Ishikawa (cell line): ENCODE measurements at regions not wholly inside any gene's neighbourhood (a gene's known extent, or its start where the extent isn't known, plus 50 kb on each side); places are given as distances from the start of the nearest gene placed in this dataset.

ENCODE experiments used
- FOXM1 ChIP-seq: IDR thresholded peaks from 2 replicates; pipeline ENCODE4 v1.6.1; 2012; ENCODE audit warnings: low read depth, borderline replicate concordance
- MAX ChIP-seq: IDR thresholded peaks from 2 replicates; pipeline ENCODE4 v1.6.1; 2012
- REST ChIP-seq: IDR thresholded peaks from 2 replicates; pipeline ENCODE4 v1.6.1; 2012; ENCODE audit warnings: low read depth, mild to moderate bottlenecking

- TF ChIP-seq FOXM1 (no peak), REST (no peak), MAX (no peak)
These were observed 67.6 kb upstream of the GUCY1A1 start for GRCh38 chr4:155599085-155599484.
